Lung (tissue), 11 donors: ENCODE measurements at regions not wholly inside any gene's neighbourhood (a gene's known extent, or its start where the extent isn't known, plus 50 kb on each side); places are given as distances from the start of the nearest gene placed in this dataset.

Experiments
- ATAC-seq: fragments of 200-7000 bp; cut with Tn5 transposase; one replicate; pipeline ENCODE4 v1.9.1; 2020; ENCODE audit warnings: moderate number of reproducible peaks; ENCODE audit not compliant: insufficient read depth, low FRiP score
- DNase-seq, 3 donors: peaks; one replicate each; pipeline ENCODE4 v3.0.0-alpha.2; 2013 to 2017
- H3K27ac ChIP-seq, 2 donors: one replicate each; pipeline ENCODE4 v1.5.1; 2013; ENCODE audit warnings: mild to moderate bottlenecking in 2 of 2, moderate library complexity in 2 of 2, control low read depth in 1 of 2, inconsistent platforms in 1 of 2, low read depth in 1 of 2, low read length in 1 of 2
- H3K27me3 ChIP-seq, 3 donors: one replicate each; pipeline ENCODE4 v1.5.1; 2013; ENCODE audit warnings: low read length in 2 of 3; ENCODE audit not compliant: control insufficient read depth in 3 of 3, insufficient read depth in 3 of 3
- H3K36me3 ChIP-seq, 4 donors: one replicate each; pipeline ENCODE4 v1.5.1; 2013; ENCODE audit warnings: low read length in 4 of 4, mild to moderate bottlenecking in 1 of 4, moderate library complexity in 1 of 4; ENCODE audit not compliant: control insufficient read depth in 4 of 4, insufficient read depth in 4 of 4
- H3K4me1 ChIP-seq, 5 donors: one replicate each; pipeline ENCODE4 v1.5.1; 2013; ENCODE audit warnings: low read length in 5 of 5, mild to moderate bottlenecking in 2 of 5, moderate library complexity in 1 of 5; ENCODE audit not compliant: control insufficient read depth in 5 of 5, insufficient read depth in 5 of 5
- H3K4me3 ChIP-seq: one replicate; pipeline ENCODE4 v1.5.1; 2013; ENCODE audit warnings: mild to moderate bottlenecking, control low read depth, moderate library complexity
- H3K9ac ChIP-seq, 2 donors: one replicate each; pipeline ENCODE4 v1.5.1; 2013; ENCODE audit warnings: low read length in 2 of 2, control low read depth in 1 of 2; ENCODE audit not compliant: insufficient read depth in 1 of 2
- H3K9me3 ChIP-seq, 4 donors: one replicate each; pipeline ENCODE4 v1.5.1; 2013; ENCODE audit warnings: low read length in 3 of 4, mild to moderate bottlenecking in 1 of 4, moderate library complexity in 1 of 4; ENCODE audit not compliant: control insufficient read depth in 4 of 4, insufficient read depth in 3 of 4
- WGBS, 2 donors: extraction: QIAGEN DNeasy Blood & Tissue Kit; methylation state at CpG; one replicate each; pipeline ENCODE4 v1.1.7; 2013; 5-methylcytosine and 5-hydroxymethylcytosine counted together
- TF ChIP-seq, protein P1 (sequence below): IDR thresholded peaks from 2 replicates; pipeline ENCODE4 v1.5.1; 2012; ENCODE audit warnings: mild to moderate bottlenecking; ENCODE audit errors: control extremely low read depth, extremely low read depth
- donor health status: control.
- donor health status: control.
- donor health status: Bipolar disorder and iron deficiency.
- donor health status: healthy.
- donor health status: DM: yes; HTN: yes; CAD: no.

DNA sequence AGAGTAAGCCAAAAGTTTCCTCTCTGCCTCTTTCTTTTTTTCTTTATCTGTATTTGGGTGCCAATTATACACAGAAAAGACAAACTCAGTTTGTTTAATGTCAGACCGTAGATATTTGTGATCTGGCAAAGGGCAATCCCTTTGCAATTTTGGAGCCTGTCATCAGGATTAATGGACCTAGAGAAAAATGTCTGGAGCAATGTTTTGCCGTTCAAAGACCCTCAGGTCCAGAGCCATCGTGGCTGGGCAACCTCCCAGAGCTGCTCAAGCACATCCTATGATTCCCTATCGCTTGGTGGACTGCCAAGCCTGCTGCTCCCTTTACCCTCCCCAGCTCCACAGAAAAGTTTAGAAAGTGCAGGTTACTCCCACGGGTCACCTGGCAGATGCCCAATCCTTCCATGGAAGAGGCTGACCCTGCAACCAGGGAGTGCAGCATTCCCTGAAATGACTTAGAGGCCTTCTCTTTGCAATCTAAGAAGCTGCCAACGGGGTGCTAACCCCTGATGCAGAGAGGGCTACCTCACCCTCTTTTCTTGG, 112.5 kb upstream of the NGF start:
- TF ChIP-seq, protein P1, sequence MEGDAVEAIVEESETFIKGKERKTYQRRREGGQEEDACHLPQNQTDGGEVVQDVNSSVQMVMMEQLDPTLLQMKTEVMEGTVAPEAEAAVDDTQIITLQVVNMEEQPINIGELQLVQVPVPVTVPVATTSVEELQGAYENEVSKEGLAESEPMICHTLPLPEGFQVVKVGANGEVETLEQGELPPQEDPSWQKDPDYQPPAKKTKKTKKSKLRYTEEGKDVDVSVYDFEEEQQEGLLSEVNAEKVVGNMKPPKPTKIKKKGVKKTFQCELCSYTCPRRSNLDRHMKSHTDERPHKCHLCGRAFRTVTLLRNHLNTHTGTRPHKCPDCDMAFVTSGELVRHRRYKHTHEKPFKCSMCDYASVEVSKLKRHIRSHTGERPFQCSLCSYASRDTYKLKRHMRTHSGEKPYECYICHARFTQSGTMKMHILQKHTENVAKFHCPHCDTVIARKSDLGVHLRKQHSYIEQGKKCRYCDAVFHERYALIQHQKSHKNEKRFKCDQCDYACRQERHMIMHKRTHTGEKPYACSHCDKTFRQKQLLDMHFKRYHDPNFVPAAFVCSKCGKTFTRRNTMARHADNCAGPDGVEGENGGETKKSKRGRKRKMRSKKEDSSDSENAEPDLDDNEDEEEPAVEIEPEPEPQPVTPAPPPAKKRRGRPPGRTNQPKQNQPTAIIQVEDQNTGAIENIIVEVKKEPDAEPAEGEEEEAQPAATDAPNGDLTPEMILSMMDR, result no peak
- no peaks in the 10 kb centered on the region for H3K36me3 ChIP-seq
- ATAC-seq (no peak), DNase-seq (peak; percentile 19 to 57 (median 50))
- 66 to 78% methylated on average over 6 of the region's 6 CpGs for WGBS, 2 donors
- no peak overlapping the region for H3K9ac ChIP-seq
- H3K9me3 ChIP-seq, result peaks cover 0 to 4% (median 0%) of the 10 kb centered on the region in 4 donors
- no peak overlapping the region for H3K4me3 ChIP-seq
- no peak overlapping the region for H3K27ac ChIP-seq
- peaks cover 0 to 24% (median 12%) of the 10 kb centered on the region in 5 donors for H3K4me1 ChIP-seq
- H3K27me3 ChIP-seq, result no peaks in the 10 kb centered on the region

DNA sequence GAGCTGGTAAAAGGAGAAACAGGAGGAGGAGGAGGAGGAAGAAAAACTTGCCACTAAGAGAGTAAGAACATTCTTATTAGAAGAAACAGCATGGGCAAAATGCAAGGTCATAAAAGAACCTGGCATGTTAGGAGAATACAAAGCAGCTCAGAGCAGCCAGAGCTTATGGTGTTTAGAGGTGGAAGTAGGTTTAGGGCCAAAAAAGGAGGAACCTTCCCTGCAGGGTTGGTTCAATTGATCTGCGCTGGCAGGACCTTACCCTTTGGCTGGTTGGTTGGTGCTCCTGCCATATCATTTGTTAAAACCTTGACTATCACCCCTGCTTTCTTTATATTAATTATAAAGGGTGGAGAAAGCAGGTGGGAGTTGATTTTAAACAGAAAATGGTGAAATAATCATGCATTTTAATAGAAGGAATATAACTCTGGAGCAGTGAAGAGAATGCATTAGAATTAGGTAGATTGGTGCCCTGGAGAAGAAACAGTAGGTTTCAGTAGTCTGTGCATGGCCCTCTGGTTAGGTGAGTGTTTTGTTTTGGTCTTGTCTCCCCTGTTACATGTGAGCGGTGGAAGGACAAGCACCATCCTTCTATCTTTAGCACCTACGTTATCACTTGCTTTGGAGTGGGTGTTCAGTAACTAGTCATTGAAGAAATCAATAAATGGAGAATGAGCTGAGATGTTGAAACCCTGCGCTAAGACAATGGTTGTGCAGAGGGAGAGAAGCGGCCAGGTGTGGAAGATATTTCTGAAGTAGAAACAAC, 110.4 kb upstream of the NGF start:
- Histone ChIP-seq H3K27ac (no peak overlapping the region), H3K27me3 (peaks cover 0 to 1% (median 0%) of the 10 kb centered on the region in 3 donors), H3K36me3 (no peaks in the 10 kb centered on the region), H3K9ac (no peak overlapping the region), H3K4me1 (peaks cover 0 to 7% (median 3%) of the 10 kb centered on the region in 5 donors), H3K4me3 (no peak overlapping the region), H3K9me3 (peaks cover 0 to 4% (median 0%) of the 10 kb centered on the region in 4 donors)
- WGBS, 2 donors, result 93 to 97% methylated on average over 5 of the region's 5 CpGs
- ATAC-seq (no peak), DNase-seq (no peak)
- TF ChIP-seq, protein P1, result no peak

DNA sequence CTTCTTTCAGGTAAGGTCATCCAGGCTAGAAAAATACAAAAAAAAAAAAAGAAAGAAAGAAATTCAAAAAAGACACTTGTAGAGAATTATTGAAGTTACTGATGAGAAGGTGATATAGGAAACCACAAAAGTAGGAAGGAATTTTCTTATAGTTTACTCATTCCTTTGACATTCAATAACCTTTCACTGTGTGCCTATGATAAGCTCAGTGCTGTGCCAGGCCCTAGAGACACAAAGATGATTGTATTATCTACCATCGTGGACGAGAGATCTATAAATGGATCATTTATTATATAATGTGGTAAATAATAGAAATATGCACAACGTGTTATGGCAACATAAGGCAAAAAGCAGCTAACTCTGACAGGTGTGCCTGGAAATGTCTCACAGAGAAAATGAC, 109.6 kb upstream of the NGF start:
- H3K27ac ChIP-seq, result no peak overlapping the region
- H3K9ac ChIP-seq, result no peak overlapping the region
- no peaks in the 10 kb centered on the region for H3K36me3 ChIP-seq
- peaks cover 0 to 4% (median 0%) of the 10 kb centered on the region in 4 donors for H3K9me3 ChIP-seq
- TF ChIP-seq, protein P1, result no peak
- no peak overlapping the region for H3K4me3 ChIP-seq
- ATAC-seq (no peak), DNase-seq (no peak)
- peaks cover 0 to 7% (median 0%) of the 10 kb centered on the region in 5 donors for H3K4me1 ChIP-seq
- H3K27me3 ChIP-seq, result peaks cover 0 to 3% (median 0%) of the 10 kb centered on the region in 3 donors
- 40 to 67% methylated on average over 3 of the region's 3 CpGs for WGBS, 2 donors
